Cardiac fibroblast (primary cell): ENCODE measurements at regions not wholly inside any gene's neighbourhood (a gene's known extent, or its start where the extent isn't known, plus 50 kb on each side); places are given as distances from the start of the nearest gene placed in this dataset.
A peak's percentile ranks its signal among the peaks of the same experiment; 100 is the strongest.
"Not testable (repeated sequence)": the region's sequence is repeated elsewhere in the genome, so short reads cannot be mapped to it uniquely, and the experiment has no call there.

Source experiments
- DNase-seq, 2 donors: peaks; one replicate each; pipeline versions ENCODE4 v3.0.0 to v3.0.0-alpha.2; 2010; ENCODE audit warnings: low read depth in 2 of 2
- H3K4me3 ChIP-seq, 2 donors: replicated peaks in 1 of 2; 1 replicate in 1 of 2; 2 replicates in 1 of 2; pipeline ENCODE4 v1.5.1; 2011; ENCODE audit warnings: low read depth in 2 of 2, low read length in 2 of 2, mild to moderate bottlenecking in 2 of 2, moderate library complexity in 1 of 2
- TF ChIP-seq, protein P1 (sequence below): IDR thresholded peaks from one replicate; pipeline ENCODE4 v1.5.1; 2011; ENCODE audit warnings: low read depth, mild to moderate bottlenecking, low read length, inconsistent platforms

- TF ChIP-seq, protein P1, sequence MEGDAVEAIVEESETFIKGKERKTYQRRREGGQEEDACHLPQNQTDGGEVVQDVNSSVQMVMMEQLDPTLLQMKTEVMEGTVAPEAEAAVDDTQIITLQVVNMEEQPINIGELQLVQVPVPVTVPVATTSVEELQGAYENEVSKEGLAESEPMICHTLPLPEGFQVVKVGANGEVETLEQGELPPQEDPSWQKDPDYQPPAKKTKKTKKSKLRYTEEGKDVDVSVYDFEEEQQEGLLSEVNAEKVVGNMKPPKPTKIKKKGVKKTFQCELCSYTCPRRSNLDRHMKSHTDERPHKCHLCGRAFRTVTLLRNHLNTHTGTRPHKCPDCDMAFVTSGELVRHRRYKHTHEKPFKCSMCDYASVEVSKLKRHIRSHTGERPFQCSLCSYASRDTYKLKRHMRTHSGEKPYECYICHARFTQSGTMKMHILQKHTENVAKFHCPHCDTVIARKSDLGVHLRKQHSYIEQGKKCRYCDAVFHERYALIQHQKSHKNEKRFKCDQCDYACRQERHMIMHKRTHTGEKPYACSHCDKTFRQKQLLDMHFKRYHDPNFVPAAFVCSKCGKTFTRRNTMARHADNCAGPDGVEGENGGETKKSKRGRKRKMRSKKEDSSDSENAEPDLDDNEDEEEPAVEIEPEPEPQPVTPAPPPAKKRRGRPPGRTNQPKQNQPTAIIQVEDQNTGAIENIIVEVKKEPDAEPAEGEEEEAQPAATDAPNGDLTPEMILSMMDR, result no peak
- H3K4me3 ChIP-seq, result no peak overlapping the region
- DNase-seq, result no peak
These were observed 78.2 kb upstream of the ZNF92 start for GRCh38 chr7:65295409-65295808.

DNA sequence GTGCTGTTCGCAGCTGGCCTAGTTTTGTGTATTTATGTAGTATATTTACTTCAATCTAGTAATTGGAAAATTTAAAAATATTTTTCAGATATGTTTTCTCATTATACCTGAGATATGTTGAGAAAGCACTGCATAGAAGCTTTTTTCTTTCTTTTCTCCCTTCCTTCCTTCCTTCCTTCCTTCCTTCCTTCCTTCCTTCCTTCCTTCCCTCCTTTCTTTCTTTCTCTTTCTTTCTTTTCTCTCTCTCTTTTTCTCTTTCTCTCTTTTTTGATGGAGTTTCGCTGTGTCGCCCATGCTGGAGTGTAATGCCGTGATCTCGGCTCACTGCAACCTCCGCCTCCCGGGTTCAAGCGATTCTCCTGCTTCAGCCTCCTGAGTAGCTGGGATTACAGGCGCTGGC lies 83.3 kb upstream of the ZNF92 start:
- H3K4me3 ChIP-seq, DNase-seq: not testable (repeated sequence)

- H3K4me3 ChIP-seq, result no peak overlapping the region
- DNase-seq, result peak in 1 of 2 donors; percentile 3
These were observed 86.6 kb upstream of the ZNF92 start for GRCh38 chr7:65287023-65287422.

DNA sequence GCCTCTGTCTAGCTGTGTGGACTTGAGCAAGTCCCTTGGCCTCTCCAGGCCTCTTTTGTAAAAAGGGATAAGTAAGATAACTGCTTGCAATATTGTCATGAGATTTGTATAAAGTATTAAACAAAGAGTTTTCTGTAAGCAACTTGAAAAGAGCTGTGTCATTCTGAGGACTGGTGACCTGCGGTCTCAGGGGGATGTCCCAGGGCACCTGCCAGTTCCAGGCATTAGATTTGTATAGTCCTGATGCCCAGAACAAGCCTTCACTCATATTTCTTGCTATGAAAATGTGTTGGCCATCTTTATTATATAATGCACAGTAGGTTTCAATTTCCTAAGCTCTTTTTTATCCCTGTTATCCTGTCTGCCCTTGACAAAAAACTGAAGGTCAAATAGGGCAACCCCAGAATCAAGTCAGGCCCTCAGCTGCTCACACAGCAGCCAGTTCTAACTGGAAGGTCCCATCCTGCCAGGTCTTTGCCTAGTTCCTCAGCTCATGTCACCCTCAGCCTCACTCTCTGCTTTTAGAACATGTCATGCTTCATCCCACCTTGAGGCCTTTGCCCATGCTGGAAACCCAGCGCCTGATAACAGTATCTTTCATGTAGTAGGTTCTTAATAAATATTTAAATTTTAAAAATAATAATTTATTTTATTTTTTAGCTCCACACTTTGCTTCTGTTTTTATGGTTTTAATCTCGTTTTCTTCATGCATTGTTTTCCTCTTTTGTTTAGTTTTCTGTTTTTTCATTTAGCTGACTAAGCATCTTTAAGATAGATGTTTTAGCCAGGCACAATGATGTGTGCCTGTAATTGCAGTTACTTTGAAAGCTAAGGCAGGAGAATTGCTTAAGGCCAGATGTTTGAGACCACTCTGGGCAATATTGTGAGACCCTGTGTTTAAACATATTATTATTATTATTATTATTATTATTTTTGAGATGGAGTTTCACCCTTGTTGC lies 87.5 kb upstream of the ZNF92 start:
- TF ChIP-seq, protein P1, result no peak
- no peak overlapping the region for H3K4me3 ChIP-seq
- DNase-seq, result no peak

More at GRCh38 chr7:65287023-65287422, 86.6 kb upstream of the ZNF92 start:
- TF ChIP-seq, protein P1, result no peak

DNA sequence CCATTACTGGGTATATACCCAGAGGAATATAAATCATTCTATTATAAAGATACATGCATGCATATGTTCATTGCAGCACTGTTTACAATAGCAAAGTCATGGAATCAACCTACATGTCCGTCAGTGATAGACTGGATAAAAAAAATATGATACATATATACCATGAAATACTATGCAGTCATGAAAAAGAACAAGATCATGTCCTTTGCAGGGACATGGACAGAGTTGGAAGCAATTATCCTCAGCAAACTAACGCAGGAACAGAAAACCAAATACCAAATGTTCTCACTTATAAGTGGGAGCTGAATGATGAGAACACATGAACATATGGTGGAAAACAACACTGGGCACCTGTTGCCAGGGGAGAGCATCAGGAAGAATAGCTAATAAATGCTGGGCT lies 88.4 kb upstream of the ZNF92 start:
- H3K4me3 ChIP-seq, DNase-seq: not testable (repeated sequence)

DNA sequence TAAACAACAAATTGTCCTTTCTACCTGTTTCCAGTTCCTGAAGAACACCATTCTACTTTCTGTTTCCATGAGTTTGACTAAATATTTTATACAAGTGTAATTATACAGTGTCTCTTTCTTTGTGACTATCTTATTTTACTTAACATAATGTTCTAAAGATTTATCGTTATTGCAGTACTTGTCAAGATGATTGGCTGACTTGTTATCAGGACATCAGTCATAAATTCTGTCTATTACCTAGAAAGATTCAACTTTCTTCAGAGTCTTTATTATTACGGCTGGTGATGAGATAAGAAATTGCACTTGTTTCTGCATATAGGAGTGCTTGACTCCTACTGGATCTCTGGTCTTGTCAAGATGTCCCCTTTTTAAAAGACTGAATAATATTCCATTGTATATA lies 93.9 kb upstream of the ZNF92 start:
- H3K4me3 ChIP-seq, result no peak overlapping the region
- TF ChIP-seq, protein P1, result no peak

GRCh38 chr7:65276822-65277221 lies 96.8 kb upstream of the ZNF92 start:
- TF ChIP-seq, protein P1, result no peak
- no peak for DNase-seq
- no peak overlapping the region for H3K4me3 ChIP-seq

More for the DNA sequence above, 93.9 kb upstream of the ZNF92 start:
- no peak for DNase-seq

DNA sequence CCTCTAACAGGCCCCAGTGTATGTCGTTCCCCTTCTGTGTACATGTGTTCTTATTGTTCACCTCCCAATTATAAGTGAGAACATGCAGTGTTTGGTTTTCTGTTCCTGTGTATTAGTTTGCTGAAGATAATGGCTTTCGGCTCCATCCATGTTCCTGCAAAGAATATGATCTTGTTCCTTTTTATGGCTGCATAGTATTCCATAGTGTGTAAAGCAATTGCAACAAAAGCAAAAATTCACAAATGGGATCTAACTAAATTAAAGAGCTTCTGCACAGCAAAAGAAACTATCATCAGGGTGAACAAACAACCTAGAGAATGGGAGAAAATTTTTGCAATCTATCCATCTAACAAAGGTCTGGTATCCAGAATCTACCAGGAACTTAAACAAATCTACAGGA lies 102.2 kb upstream of the ZNF92 start:
- not testable (repeated sequence) for H3K4me3 ChIP-seq, DNase-seq
